ENCODE measurements at regions not wholly inside any gene's neighbourhood (a gene's known extent, or its start where the extent isn't known, plus 50 kb on each side); places are given as distances from the start of the nearest gene placed in this dataset.
"Not testable (repeated sequence)": the region's sequence is repeated elsewhere in the genome, so short reads cannot be mapped to it uniquely, and the experiment has no call there.

- in situ Hi-C loops (cut with MboI; ENCODE audit: low pct_unique_long_range_greater_than_20kb, low sequenced_read_pairs) = no loop called here
- no peak for DNase-seq
These were observed 259.8 kb downstream of the IKZF2 start for GRCh38 chr2:212891580-212891979.

DNA sequence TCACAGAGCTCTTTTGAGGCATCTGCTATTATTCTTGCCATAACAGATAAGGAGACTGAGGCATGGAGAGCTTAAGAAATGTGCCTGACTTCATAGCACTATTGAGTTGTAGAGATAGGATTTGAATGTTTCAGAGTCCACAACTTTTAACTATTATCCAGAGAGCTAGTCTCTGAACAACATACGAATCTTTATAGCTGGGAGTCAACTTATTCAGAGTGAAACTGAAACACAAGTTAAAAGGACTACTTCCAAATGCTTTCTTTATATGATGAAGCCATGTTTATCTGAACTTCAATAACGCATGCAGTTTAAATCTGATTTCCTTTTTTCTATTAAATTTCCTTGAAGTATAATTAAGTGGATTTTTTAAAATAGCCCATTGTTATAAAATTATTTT lies 268.8 kb downstream of the IKZF2 start:
- DNase-seq = no peak
- in situ Hi-C loops (cut with MboI; ENCODE audit: low pct_unique_long_range_greater_than_20kb, low sequenced_read_pairs) = no loop called here

GRCh38 chr2:212876556-212876955 lies 274.9 kb downstream of the IKZF2 start:
- in situ Hi-C loops (cut with MboI; ENCODE audit: low pct_unique_long_range_greater_than_20kb, low sequenced_read_pairs); DNase-seq: not testable (repeated sequence)

DNA sequence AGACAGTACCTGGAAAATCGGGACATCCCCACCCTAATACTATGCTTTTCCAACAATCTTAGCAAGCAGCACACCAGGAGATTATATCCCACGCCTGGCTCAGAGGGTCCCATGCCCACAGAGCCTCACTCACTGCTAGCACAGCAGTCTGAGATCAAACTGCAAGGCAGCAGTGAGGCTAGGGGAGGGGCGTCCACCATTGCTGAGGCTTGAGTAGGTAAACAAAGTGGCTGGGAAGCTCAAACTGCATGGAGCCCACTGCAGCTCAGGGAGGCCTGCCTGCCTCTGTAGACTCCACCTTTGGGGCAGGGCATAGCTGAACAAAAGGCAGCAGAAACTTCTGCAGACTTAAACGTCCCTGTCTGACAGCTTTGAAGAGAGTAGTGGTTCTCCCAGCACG lies 275.5 kb downstream of the IKZF2 start:
- in situ Hi-C loops (cut with MboI; ENCODE audit: low pct_unique_long_range_greater_than_20kb, low sequenced_read_pairs) = not testable (repeated sequence)

GRCh38 chr2:212873256-212873655 lies 278.2 kb downstream of the IKZF2 start:
- no peak for DNase-seq
- in situ Hi-C loops (cut with MboI; ENCODE audit: low pct_unique_long_range_greater_than_20kb, low sequenced_read_pairs) = no loop called here

More for the DNA sequence above, 275.5 kb downstream of the IKZF2 start:
- DNase-seq = not testable (repeated sequence)

DNA sequence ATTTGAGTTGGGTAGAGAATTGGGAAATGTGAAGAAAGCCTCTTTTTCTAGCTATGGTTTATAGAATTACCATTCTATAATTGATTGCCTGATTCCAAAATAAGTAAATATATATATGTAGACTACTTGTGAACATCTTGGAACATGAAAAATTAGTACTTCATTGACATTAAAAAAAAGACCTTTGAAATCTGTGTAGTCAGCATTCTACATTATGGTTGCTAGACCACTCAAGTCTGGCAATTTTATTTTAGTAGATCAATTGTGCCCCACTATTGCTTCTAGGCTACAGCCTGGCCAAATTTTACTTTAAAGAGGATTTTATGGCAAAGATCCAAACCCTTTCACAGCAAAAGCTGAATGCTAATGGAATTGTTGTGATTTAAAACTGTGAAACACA lies 279.8 kb downstream of the IKZF2 start:
- DNase-seq = no peak
- in situ Hi-C loops (cut with MboI; ENCODE audit: low pct_unique_long_range_greater_than_20kb, low sequenced_read_pairs) = no loop called here

- in situ Hi-C loops (cut with MboI; ENCODE audit: low pct_unique_long_range_greater_than_20kb, low sequenced_read_pairs) = no loop called here
- DNase-seq = no peak
These were observed 287.2 kb downstream of the IKZF2 start for GRCh38 chr2:212864186-212864585.

- in situ Hi-C loops (cut with MboI; ENCODE audit: low pct_unique_long_range_greater_than_20kb, low sequenced_read_pairs) = no loop called here
- DNase-seq = peak; percentile 95
These were observed 288.2 kb downstream of the IKZF2 start for GRCh38 chr2:212863185-212863588.

DNA sequence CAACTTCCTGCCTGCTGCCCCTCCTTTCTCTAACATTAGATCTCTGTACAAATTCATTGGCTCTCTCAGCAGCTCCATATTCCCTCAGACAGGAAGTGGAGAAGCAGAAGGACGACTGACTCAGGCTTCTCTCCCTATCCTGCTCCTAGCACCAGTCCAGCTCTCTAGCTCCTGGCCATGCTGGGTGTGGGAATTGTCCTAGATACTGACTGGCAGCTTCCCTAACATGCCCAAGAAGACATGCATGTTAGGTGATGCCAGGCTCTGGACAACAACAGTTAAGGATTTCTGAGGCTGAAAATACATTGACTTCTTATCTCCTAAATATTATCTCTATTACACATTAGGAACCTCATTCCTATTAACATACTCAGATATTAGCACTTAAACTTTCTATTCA lies 292.9 kb downstream of the IKZF2 start:
- no peak for DNase-seq
- in situ Hi-C loops (cut with MboI; ENCODE audit: low pct_unique_long_range_greater_than_20kb, low sequenced_read_pairs) = no loop called here

- in situ Hi-C loops (cut with MboI; ENCODE audit: low pct_unique_long_range_greater_than_20kb, low sequenced_read_pairs) = no loop called here
These were observed 296.6 kb downstream of the IKZF2 start for GRCh38 chr2:212854771-212855170.

GRCh38 chr2:212854116-212854515 lies 297.3 kb downstream of the IKZF2 start:
- in situ Hi-C loops (cut with MboI; ENCODE audit: low pct_unique_long_range_greater_than_20kb, low sequenced_read_pairs) = no loop called here
- DNase-seq = no peak

More at GRCh38 chr2:212854771-212855170, 296.6 kb downstream of the IKZF2 start:
- no peak for DNase-seq

GRCh38 chr2:212845941-212846340 lies 305.5 kb downstream of the IKZF2 start:
- no peak for DNase-seq
- in situ Hi-C loops (cut with MboI; ENCODE audit: low pct_unique_long_range_greater_than_20kb, low sequenced_read_pairs) = no loop called here

DNA sequence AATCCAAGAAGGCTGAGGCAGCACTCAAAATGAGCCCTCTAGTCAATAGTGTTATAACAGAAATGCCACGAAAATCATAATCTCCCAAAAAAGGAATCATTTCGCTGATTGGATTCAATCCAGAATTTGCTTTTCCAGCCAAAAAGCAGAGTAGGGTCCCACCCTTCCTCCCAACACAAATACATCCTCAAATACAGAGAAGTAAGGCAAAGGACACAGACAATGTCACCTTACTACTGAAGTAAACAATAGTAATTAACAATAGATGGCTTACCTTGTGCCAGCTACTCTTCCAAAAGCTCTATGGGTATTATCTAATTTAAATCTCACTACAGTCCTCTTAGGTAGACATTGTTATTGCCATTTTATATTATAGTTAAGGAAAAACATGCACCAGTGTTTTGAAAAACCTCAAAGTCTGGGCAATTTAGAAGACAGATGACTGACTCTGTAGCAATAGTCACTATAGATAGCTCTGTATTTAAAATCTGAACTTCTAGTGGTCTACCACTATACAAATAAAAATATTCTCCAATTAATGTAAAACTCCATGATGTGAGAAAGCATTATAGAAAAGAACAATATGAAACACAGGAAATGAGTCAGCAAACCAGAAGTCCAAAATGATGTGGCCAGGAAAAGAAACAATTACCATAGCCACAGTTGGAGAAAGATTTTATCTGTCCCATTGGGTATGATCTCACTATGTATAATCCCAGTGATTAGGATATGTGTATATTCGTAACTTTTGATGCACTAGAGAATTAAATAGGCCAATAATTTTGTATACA lies 305.0 kb upstream of the ERBB4 start:
- in situ Hi-C loops (cut with MboI; ENCODE audit: low pct_unique_long_range_greater_than_20kb, low sequenced_read_pairs) = no loop called here
- DNase-seq = peak; percentile 51

DNA sequence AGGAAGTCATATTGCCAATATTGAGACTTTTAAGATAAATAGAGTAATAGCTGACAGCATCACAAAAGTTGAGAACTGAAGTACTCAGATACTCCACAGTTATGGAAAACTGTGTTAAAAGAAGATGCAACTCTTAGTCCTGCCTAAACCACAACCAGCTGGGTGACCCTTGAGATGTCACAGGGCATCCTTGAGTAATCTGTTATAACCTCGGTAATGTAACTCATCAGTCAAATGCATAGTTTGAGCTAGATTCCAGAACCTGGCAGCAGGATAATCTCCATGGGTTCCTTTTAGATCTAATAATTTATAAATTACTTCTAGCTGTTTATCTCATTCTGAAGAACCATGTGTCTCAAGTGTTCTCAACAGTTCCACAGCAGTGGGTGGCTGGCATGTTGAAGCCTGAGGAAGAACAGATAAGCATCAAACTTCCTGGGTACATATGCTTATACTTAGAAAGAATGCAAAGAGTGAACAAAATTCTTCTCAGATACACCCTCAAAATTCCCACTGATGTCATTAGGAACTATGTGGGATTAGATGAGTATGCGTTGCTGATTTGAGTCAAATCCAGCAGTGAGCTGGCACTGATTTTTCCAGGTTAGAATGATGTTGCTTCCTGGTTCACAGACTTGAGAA lies 304.1 kb upstream of the ERBB4 start:
- in situ Hi-C loops (cut with MboI; ENCODE audit: low pct_unique_long_range_greater_than_20kb, low sequenced_read_pairs) = no loop called here
- no peak for DNase-seq

DNA sequence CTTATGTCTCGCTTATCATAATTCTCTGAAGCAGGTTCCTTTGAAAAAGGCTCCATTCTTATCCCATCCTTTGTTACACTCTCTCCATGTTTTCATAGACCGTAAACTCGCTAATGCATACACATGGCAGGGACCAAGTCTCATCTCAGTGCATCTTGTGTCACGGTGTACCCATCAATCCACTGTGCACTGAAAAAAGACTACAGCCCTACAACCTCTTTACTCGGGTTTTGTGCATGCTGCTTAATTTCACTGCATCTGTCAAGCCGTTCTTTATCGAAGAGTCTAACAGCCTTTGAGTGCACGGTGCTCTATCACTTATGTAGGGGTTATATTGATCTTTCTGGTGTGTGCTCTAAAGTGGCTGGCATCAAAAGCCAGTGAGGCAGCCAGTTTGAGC lies 302.9 kb upstream of the ERBB4 start:
- DNase-seq = no peak

GRCh38 chr2:212832211-212833195 lies 293.9 kb upstream of the ERBB4 start:
- DNase-seq = no peak
- in situ Hi-C loops (cut with MboI; ENCODE audit: low pct_unique_long_range_greater_than_20kb, low sequenced_read_pairs) = no loop called here

More for the DNA sequence above, 302.9 kb upstream of the ERBB4 start:
- in situ Hi-C loops (cut with MboI; ENCODE audit: low pct_unique_long_range_greater_than_20kb, low sequenced_read_pairs) = no loop called here

DNA sequence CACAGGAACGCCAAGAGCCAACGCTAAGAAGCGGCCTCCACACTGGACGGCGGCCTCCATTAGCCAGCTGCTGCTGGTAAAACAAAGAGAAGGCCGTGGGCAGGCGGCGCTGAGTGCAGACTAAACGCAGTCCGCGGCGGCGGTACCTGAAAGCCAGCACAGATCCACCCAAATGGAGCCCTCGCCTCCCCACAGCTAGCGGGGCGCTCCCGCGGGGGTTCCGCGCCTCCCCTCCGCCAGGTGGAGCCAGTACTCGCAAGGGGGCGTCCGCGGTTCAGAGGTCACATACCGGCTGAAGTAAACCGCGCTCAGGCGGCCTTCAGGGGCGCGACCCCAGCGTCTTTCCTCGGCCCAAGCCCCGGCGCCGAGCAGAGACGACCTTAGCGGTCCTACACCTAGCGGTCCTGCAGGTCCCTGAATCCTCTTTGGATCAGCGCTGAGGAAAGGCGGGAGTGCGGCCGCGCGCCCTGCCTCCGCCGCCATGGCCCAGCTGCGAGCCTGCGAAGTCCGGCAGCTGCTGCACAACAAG lies 293.1 kb upstream of the ERBB4 start:
- DNase-seq = no peak
- in situ Hi-C loops (cut with MboI; ENCODE audit: low pct_unique_long_range_greater_than_20kb, low sequenced_read_pairs) = no loop called here

- DNase-seq = no peak
- in situ Hi-C loops (cut with MboI; ENCODE audit: low pct_unique_long_range_greater_than_20kb, low sequenced_read_pairs) = no loop called here
These were observed 277.7 kb upstream of the ERBB4 start for GRCh38 chr2:212816267-212816666.

- DNase-seq = peak; percentile 92
- in situ Hi-C loops (cut with MboI; ENCODE audit: low pct_unique_long_range_greater_than_20kb, low sequenced_read_pairs) = no loop called here
These were observed 276.9 kb upstream of the ERBB4 start for GRCh38 chr2:212815453-212815852.
